Bronchial epithelial cell (primary cell): ENCODE measurements at regions not wholly inside any gene's neighbourhood (a gene's known extent, or its start where the extent isn't known, plus 50 kb on each side); places are given as distances from the start of the nearest gene placed in this dataset.

Experiments
- DNase-seq: peaks from one replicate; pipeline ENCODE4 v3.0.0-alpha.2; 2010; ENCODE audit warnings: low read depth
- FAIRE-seq: peaks from 2 replicates; lab custom pipeline; 2011; peaks lifted over from hg19 to GRCh38; lab: Jason Lieb, UNC
- H3K27me3 ChIP-seq: 2 replicates; pipeline ENCODE4 v1.5.1; 2011; ENCODE audit warnings: low read length; ENCODE audit not compliant: control insufficient read depth, insufficient read depth
- H3K36me3 ChIP-seq: 2 replicates; pipeline ENCODE4 v1.5.1; 2011; ENCODE audit warnings: low read length; ENCODE audit not compliant: control insufficient read depth, insufficient read depth
- H3K4me3 ChIP-seq: 2 replicates; pipeline ENCODE4 v1.5.1; 2011; ENCODE audit warnings: mild to moderate bottlenecking, low read depth, low read length, control low read depth
- TF ChIP-seq, protein P1 (sequence below): IDR thresholded peaks from 2 replicates; pipeline ENCODE4 v1.5.1; 2011; ENCODE audit warnings: mild to moderate bottlenecking, moderate library complexity, low read length, control low read depth, inconsistent platforms; ENCODE audit not compliant: insufficient read depth, severe bottlenecking

GRCh38 chr12:89969093-89969492 is 260.5 kb upstream of the ATP2B1 start:
- TF ChIP-seq, protein P1, sequence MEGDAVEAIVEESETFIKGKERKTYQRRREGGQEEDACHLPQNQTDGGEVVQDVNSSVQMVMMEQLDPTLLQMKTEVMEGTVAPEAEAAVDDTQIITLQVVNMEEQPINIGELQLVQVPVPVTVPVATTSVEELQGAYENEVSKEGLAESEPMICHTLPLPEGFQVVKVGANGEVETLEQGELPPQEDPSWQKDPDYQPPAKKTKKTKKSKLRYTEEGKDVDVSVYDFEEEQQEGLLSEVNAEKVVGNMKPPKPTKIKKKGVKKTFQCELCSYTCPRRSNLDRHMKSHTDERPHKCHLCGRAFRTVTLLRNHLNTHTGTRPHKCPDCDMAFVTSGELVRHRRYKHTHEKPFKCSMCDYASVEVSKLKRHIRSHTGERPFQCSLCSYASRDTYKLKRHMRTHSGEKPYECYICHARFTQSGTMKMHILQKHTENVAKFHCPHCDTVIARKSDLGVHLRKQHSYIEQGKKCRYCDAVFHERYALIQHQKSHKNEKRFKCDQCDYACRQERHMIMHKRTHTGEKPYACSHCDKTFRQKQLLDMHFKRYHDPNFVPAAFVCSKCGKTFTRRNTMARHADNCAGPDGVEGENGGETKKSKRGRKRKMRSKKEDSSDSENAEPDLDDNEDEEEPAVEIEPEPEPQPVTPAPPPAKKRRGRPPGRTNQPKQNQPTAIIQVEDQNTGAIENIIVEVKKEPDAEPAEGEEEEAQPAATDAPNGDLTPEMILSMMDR, result no peak
- peak; percentile 80 for DNase-seq
- no peaks in the 10 kb centered on the region for H3K27me3 ChIP-seq
- no peak for FAIRE-seq
- no peaks in the 10 kb centered on the region for H3K36me3 ChIP-seq
- no peak overlapping the region for H3K4me3 ChIP-seq

GRCh38 chr12:89968151-89968700 is 259.6 kb upstream of the ATP2B1 start:
- TF ChIP-seq, protein P1, result no peak
- Histone ChIP-seq H3K4me3 (no peak overlapping the region), H3K27me3 (no peaks in the 10 kb centered on the region), H3K36me3 (no peaks in the 10 kb centered on the region)
- FAIRE-seq (no peak), DNase-seq (no peak)

DNA sequence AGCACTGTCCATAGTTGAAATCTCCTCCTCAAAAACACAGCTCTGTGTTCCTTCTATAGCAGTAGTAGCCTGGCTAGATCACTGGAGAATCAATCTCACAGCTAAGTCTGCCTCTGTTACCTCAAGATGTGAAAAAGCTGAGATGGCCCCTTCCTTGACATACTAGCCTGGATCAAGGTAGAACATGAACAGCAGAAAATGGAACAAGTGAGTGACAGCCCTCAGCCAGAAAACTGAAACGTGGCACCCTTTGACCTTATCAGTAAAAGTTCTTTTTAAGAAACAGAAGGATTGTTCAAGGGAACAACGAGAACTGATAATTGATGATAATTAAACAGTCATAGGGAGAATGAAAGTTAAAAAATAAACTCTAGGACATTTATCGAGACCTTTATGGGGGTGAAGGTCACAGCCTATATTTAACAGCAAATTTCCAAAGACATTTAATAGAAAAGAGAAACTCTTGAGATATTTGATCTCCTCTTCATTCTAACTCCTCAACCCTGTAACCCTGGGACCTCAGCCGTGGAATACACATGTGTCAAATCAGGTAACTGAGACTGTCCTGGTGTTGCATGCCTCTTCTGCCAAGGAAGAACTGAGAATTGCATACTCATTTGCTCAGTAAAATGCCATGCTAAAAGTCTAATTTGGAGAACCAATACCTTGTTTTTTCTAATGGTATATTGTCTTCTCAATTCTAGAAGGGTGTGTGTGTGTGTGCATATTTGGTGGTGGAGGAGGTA is 258.0 kb upstream of the ATP2B1 start:
- Histone ChIP-seq H3K4me3 (no peak overlapping the region), H3K27me3 (no peaks in the 10 kb centered on the region), H3K36me3 (no peaks in the 10 kb centered on the region)
- no peak for FAIRE-seq
- TF ChIP-seq, protein P1, result no peak
- DNase-seq, result no peak

DNA sequence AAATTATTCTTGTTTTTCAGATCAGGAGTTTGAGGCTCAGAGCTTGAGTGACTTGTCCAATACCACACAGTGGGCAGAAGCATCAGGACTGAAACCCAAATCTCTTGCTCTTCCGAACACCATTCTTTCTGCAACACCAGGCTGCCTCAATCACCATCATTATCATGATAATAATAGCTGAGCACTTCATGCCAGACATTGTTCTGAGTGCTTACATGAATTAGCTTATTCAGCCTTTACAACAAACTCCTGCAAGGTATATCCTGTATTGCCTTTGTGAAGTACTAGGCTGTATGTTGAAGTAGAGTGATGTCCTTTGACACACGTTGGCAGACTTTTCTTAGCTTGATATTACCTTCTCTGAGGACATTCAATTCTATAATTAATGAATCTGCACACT is 257.4 kb upstream of the ATP2B1 start:
- H3K4me3 ChIP-seq, result no peak overlapping the region
- TF ChIP-seq, protein P1, result no peak
- H3K27me3 ChIP-seq, result no peaks in the 10 kb centered on the region
- no peaks in the 10 kb centered on the region for H3K36me3 ChIP-seq
- FAIRE-seq (no peak), DNase-seq (no peak)

DNA sequence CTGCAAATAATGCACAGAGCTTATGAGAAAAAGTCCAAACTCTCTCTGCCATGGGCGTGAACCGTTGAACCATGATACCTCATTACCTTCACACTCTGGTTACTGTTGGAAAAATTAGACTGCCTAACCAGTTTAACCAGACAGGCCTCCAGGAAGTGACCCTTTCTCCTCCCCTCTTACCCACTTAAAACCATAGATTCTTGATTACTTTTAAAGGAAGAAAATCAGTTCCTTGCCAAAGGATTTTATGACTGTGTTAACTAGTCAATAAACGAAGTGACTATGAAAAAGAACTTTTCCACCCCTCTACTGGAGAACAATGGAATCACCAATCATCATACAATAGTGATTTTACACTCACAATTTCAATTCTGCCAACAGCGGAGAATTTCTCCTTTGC is 254.0 kb upstream of the ATP2B1 start:
- FAIRE-seq, result no peak
- Histone ChIP-seq H3K4me3 (no peak overlapping the region), H3K36me3 (no peaks in the 10 kb centered on the region), H3K27me3 (no peaks in the 10 kb centered on the region)
- DNase-seq, result peak; percentile 35
- TF ChIP-seq, protein P1, result no peak
